ENCODE measurements at regions not wholly inside any gene's neighbourhood (a gene's known extent, or its start where the extent isn't known, plus 50 kb on each side); places are given as distances from the start of the nearest gene placed in this dataset.
"Not testable (repeated sequence)": the region's sequence is repeated elsewhere in the genome, so short reads cannot be mapped to it uniquely, and the experiment has no call there.

- DNase-seq = no peak
These were observed 213.9 kb upstream of the UBASH3B start for GRCh38 chr11:122441666-122442035.

- no peak for DNase-seq
These were observed 214.5 kb upstream of the UBASH3B start for GRCh38 chr11:122440811-122441665.

GRCh38 chr11:122439866-122440810, 215.4 kb upstream of the UBASH3B start:
- DNase-seq = no peak

- DNase-seq = no peak
These were observed 219.3 kb upstream of the UBASH3B start for GRCh38 chr11:122436188-122436555.

- DNase-seq = no peak
These were observed 219.9 kb upstream of the UBASH3B start for GRCh38 chr11:122435540-122436187.

- no peak for DNase-seq
These were observed 220.7 kb upstream of the UBASH3B start for GRCh38 chr11:122434786-122435185.

GRCh38 chr11:122430490-122430889, 225.0 kb upstream of the UBASH3B start:
- DNase-seq = no peak

- no peak for DNase-seq
These were observed 229.4 kb upstream of the UBASH3B start for GRCh38 chr11:122426073-122426472.

GRCh38 chr11:122424636-122425035, 230.9 kb upstream of the UBASH3B start:
- no peak for DNase-seq

GRCh38 chr11:122423886-122424285, 231.6 kb upstream of the UBASH3B start:
- no peak for DNase-seq

- no peak for DNase-seq
These were observed 232.2 kb upstream of the UBASH3B start for GRCh38 chr11:122423273-122423672.

GRCh38 chr11:122422682-122423081, 232.8 kb upstream of the UBASH3B start:
- DNase-seq = no peak

- DNase-seq = no peak
These were observed 233.8 kb upstream of the UBASH3B start for GRCh38 chr11:122421702-122422101.

- DNase-seq = no peak
These were observed 237.5 kb upstream of the UBASH3B start for GRCh38 chr11:122418032-122418431.

GRCh38 chr11:122414406-122415018, 241.0 kb upstream of the UBASH3B start:
- DNase-seq = no peak

- DNase-seq = no peak
These were observed 241.8 kb upstream of the UBASH3B start for GRCh38 chr11:122413677-122414076.

GRCh38 chr11:122412581-122412980, 242.9 kb upstream of the UBASH3B start:
- no peak for DNase-seq

GRCh38 chr11:122406466-122406865, 249.1 kb upstream of the UBASH3B start:
- DNase-seq = no peak

- no peak for DNase-seq
These were observed 249.8 kb upstream of the UBASH3B start for GRCh38 chr11:122405547-122406341.

GRCh38 chr11:122404571-122404970, 251.0 kb upstream of the UBASH3B start:
- DNase-seq = no peak

- not testable (repeated sequence) for DNase-seq
These were observed 253.9 kb upstream of the UBASH3B start for GRCh38 chr11:122401581-122401980.

GRCh38 chr11:122399375-122399774, 256.1 kb upstream of the UBASH3B start:
- DNase-seq = no peak
